Renal cortical epithelial cell (primary cell): ENCODE measurements at regions not wholly inside any gene's neighbourhood (a gene's known extent, or its start where the extent isn't known, plus 50 kb on each side); places are given as distances from the start of the nearest gene placed in this dataset.

Experiments
- DNase-seq: peaks from one replicate; pipeline ENCODE4 v3.0.0-alpha.2; 2011; ENCODE audit warnings: low read depth

- no peak for DNase-seq
Observed at GRCh38 chr1:209454340-209454994, 129.0 kb upstream of the CAMK1G start.

- peak; percentile 79 for DNase-seq
Observed at GRCh38 chr1:209455145-209455544, 128.4 kb upstream of the CAMK1G start.

- peak; percentile 58 for DNase-seq
Observed at GRCh38 chr1:209455661-209456358, 127.7 kb upstream of the CAMK1G start.

- peak; percentile 79 for DNase-seq
Observed at GRCh38 chr1:209456878-209457277, 126.6 kb upstream of the CAMK1G start.

GRCh38 chr1:209457401-209458125 is 126.0 kb upstream of the CAMK1G start:
- DNase-seq, result peak; percentile 40

- DNase-seq, result no peak
Observed at GRCh38 chr1:209458921-209459320, 124.6 kb upstream of the CAMK1G start.

- no peak for DNase-seq
Observed at GRCh38 chr1:209461168-209461567, 122.3 kb upstream of the CAMK1G start.

- no peak for DNase-seq
Observed at GRCh38 chr1:209462433-209462832, 121.1 kb upstream of the CAMK1G start.

- no peak for DNase-seq
Observed at GRCh38 chr1:209463441-209463840, 120.1 kb upstream of the CAMK1G start.

- DNase-seq, result no peak
Observed at GRCh38 chr1:209473025-209473424, 110.5 kb upstream of the CAMK1G start.

GRCh38 chr1:209480345-209480744 is 103.2 kb upstream of the CAMK1G start:
- no peak for DNase-seq

GRCh38 chr1:209483691-209484090 is 99.8 kb upstream of the CAMK1G start:
- DNase-seq, result no peak

GRCh38 chr1:209484429-209484828 is 99.1 kb upstream of the CAMK1G start:
- no peak for DNase-seq

- peak; percentile 15 for DNase-seq
Observed at GRCh38 chr1:209485167-209485566, 98.3 kb upstream of the CAMK1G start.

GRCh38 chr1:209485751-209486150 is 97.8 kb upstream of the CAMK1G start:
- no peak for DNase-seq

GRCh38 chr1:209486861-209487593 is 96.5 kb upstream of the CAMK1G start:
- DNase-seq, result peak; percentile 58

GRCh38 chr1:209490013-209490412 is 93.5 kb upstream of the CAMK1G start:
- DNase-seq, result peak; percentile 51

- no peak for DNase-seq
Observed at GRCh38 chr1:209491031-209491430, 92.5 kb upstream of the CAMK1G start.

- no peak for DNase-seq
Observed at GRCh38 chr1:209491496-209491895, 92.0 kb upstream of the CAMK1G start.

- no peak for DNase-seq
Observed at GRCh38 chr1:209491897-209492296, 91.6 kb upstream of the CAMK1G start.

GRCh38 chr1:209493559-209493958 is 90.0 kb upstream of the CAMK1G start:
- peak; percentile 25 for DNase-seq

- no peak for DNase-seq
Observed at GRCh38 chr1:209497729-209498128, 85.8 kb upstream of the CAMK1G start.
